Osteoblast (primary cell): ENCODE measurements at regions not wholly inside any gene's neighbourhood (a gene's known extent, or its start where the extent isn't known, plus 50 kb on each side); places are given as distances from the start of the nearest gene placed in this dataset.

ENCODE experiments used
- DNase-seq: peaks from one replicate; pipeline ENCODE4 v3.0.0; 2011; ENCODE audit warnings: low spot score, mixed read lengths; ENCODE audit not compliant: insufficient read length; ENCODE audit errors: missing footprints
- H2AFZ ChIP-seq: 2 replicates; pipeline ENCODE4 v1.6.0; 2011; ENCODE audit warnings: mild to moderate bottlenecking, low read length
- H3K27ac ChIP-seq: 2 replicates; pipeline ENCODE4 v1.5.1; 2011; ENCODE audit warnings: mild to moderate bottlenecking, low read depth, low read length, moderate library complexity
- H3K27me3 ChIP-seq: 2 replicates; pipeline ENCODE4 v1.6.0; 2012; ENCODE audit warnings: mild to moderate bottlenecking, control low read depth, inconsistent platforms, low read length, moderate library complexity; ENCODE audit not compliant: insufficient read depth
- H3K36me3 ChIP-seq: 2 replicates; pipeline ENCODE4 v1.5.1; 2011; ENCODE audit warnings: mild to moderate bottlenecking, low read length, control low read depth, moderate library complexity; ENCODE audit not compliant: insufficient read depth
- H3K4me1 ChIP-seq: 2 replicates; pipeline ENCODE4 v1.5.1; 2011; ENCODE audit warnings: mild to moderate bottlenecking, low read length, control low read depth, moderate library complexity; ENCODE audit not compliant: insufficient read depth
- H3K4me2 ChIP-seq: 2 replicates; pipeline ENCODE4 v1.6.0; 2011; ENCODE audit warnings: mild to moderate bottlenecking, low read length; ENCODE audit not compliant: insufficient read depth
- H3K4me3 ChIP-seq: fragments of 200-600 bp; sonication (generic); 3 replicates; pipeline ENCODE4 v1.5.1; 2012; ENCODE audit warnings: mild to moderate bottlenecking, low read length, inconsistent platforms; ENCODE audit not compliant: insufficient read depth
- H3K79me2 ChIP-seq: 2 replicates; pipeline ENCODE4 v1.6.0; 2012; ENCODE audit warnings: mild to moderate bottlenecking, low read length, control low read depth, inconsistent platforms; ENCODE audit not compliant: insufficient read depth
- H3K9me3 ChIP-seq: 2 replicates; pipeline ENCODE4 v1.5.1; 2011; ENCODE audit warnings: low read depth, low read length, control low read depth
- H4K20me1 ChIP-seq: 2 replicates; pipeline ENCODE4 v1.6.0; 2012; ENCODE audit warnings: mild to moderate bottlenecking, low read length, control low read depth; ENCODE audit not compliant: insufficient read depth
- TF ChIP-seq, protein P1 (sequence below): IDR thresholded peaks from 2 replicates; pipeline ENCODE4 v1.5.1; 2011; ENCODE audit warnings: mild to moderate bottlenecking, low read depth, low read length, moderate library complexity; ENCODE audit errors: extremely low read depth

DNA sequence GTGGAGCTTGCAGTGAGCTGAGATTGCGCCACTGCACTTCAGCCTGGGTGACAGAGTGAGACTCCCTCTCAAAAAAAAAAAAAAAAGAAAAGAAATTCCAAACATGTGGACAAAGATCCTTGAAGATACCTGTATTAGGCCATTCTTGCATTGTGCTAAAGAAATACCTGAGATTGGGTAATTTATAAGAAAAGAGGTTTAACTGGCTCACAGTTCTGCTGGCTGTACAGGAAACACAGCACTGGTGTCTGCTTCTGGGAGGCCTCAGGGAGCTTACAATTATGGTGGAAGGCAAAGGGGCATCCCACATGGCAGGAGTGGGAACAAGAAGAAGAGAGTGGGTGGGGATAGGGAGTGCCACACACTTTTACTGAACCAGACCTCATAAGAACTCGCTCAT is 140.1 kb downstream of the SS18 start:
- Histone ChIP-seq H3K27ac (no peak overlapping the region), H4K20me1 (no peaks in the 10 kb centered on the region), H3K36me3 (no peaks in the 10 kb centered on the region), H3K4me1 (no peaks in the 10 kb centered on the region), H3K4me2 (no peak overlapping the region), H3K27me3 (no peaks in the 10 kb centered on the region), H2AFZ (no peak overlapping the region), H3K4me3 (no peak overlapping the region), H3K9me3 (no peaks in the 10 kb centered on the region), H3K79me2 (no peaks in the 10 kb centered on the region)
- TF ChIP-seq, protein P1, sequence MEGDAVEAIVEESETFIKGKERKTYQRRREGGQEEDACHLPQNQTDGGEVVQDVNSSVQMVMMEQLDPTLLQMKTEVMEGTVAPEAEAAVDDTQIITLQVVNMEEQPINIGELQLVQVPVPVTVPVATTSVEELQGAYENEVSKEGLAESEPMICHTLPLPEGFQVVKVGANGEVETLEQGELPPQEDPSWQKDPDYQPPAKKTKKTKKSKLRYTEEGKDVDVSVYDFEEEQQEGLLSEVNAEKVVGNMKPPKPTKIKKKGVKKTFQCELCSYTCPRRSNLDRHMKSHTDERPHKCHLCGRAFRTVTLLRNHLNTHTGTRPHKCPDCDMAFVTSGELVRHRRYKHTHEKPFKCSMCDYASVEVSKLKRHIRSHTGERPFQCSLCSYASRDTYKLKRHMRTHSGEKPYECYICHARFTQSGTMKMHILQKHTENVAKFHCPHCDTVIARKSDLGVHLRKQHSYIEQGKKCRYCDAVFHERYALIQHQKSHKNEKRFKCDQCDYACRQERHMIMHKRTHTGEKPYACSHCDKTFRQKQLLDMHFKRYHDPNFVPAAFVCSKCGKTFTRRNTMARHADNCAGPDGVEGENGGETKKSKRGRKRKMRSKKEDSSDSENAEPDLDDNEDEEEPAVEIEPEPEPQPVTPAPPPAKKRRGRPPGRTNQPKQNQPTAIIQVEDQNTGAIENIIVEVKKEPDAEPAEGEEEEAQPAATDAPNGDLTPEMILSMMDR = no peak
- no peak for DNase-seq

DNA sequence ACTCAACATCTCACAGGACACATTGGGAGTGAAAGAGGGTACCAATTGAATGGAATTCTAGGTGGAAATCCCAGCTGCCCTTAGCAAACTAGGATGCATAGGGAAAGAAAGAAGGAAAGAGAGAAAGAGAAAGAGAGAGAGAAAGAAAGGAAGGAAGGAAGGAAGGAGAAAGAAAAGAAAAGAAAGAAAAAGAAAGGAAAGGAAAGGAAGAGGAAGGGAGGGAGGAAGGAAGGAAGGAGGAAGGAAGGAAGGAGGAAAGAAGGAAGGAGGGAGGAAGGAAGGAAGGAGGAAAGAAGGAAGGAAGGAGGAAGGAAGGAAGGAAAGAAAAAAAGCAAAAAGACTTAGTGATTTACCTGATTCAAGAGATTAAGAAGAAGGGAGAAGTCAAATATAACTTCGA is 143.9 kb downstream of the SS18 start:
- no peaks in the 10 kb centered on the region for H3K27me3 ChIP-seq
- H3K9me3 ChIP-seq = no peaks in the 10 kb centered on the region
- H3K36me3 ChIP-seq = no peaks in the 10 kb centered on the region
- H3K4me1 ChIP-seq = no peaks in the 10 kb centered on the region
- no peak overlapping the region for H3K4me3 ChIP-seq
- no peak for DNase-seq
- H3K27ac ChIP-seq = no peak overlapping the region
- TF ChIP-seq, protein P1 = no peak
- no peaks in the 10 kb centered on the region for H3K79me2 ChIP-seq
- no peak overlapping the region for H3K4me2 ChIP-seq
- no peaks in the 10 kb centered on the region for H4K20me1 ChIP-seq
- no peak overlapping the region for H2AFZ ChIP-seq

DNA sequence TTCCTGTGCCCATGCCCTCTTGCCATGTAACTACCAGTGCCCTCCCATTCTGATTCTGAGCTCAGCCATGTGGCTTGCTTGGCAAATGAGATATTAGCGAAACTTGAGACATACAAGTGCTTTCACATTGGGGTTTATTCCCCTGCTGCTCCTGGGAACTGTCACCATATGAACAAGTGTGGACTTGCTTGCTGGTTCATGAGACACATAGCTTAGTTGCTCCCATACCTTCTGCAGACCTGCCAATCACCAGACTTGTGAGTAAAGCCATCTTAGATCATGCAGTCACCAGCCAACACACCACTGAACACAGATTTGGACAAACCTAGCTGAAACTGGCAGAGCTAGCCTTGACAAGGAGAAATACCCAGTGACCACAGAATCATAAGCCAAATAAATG is 155.1 kb downstream of the SS18 start:
- H3K27ac ChIP-seq = no peak overlapping the region
- no peaks in the 10 kb centered on the region for H3K9me3 ChIP-seq
- no peak for DNase-seq
- H2AFZ ChIP-seq = no peak overlapping the region
- H3K79me2 ChIP-seq = no peaks in the 10 kb centered on the region
- H3K36me3 ChIP-seq = no peaks in the 10 kb centered on the region
- H3K4me1 ChIP-seq = no peaks in the 10 kb centered on the region
- no peak overlapping the region for H3K4me3 ChIP-seq
- H3K27me3 ChIP-seq = no peaks in the 10 kb centered on the region
- H3K4me2 ChIP-seq = no peak overlapping the region
- H4K20me1 ChIP-seq = no peaks in the 10 kb centered on the region
- TF ChIP-seq, protein P1 = no peak

DNA sequence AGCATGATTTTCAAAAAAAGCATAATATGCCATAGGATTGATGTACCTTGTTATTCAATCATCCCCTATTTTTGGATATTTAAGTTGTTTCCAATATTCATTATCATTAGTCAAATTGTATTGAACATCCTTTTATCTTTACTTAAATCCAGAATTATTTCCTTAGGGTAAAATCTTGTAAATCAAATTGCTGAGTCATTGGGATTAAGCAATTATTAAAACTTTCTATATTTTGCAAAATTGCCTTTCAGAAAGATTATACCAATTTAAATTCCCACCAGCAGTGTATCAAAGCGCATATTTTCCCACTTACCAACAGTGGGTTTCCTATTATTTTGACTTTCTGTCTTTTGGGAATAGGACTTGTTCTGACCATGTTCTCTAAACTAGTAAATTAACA is 159.3 kb downstream of the SS18 start:
- no peak for DNase-seq
- TF ChIP-seq, protein P1 = no peak
- no peaks in the 10 kb centered on the region for H3K9me3 ChIP-seq

More for the DNA sequence above, 159.3 kb downstream of the SS18 start:
- Histone ChIP-seq H2AFZ (no peak overlapping the region), H3K27ac (no peak overlapping the region), H3K27me3 (no peaks in the 10 kb centered on the region), H3K36me3 (no peaks in the 10 kb centered on the region), H3K4me1 (no peaks in the 10 kb centered on the region), H4K20me1 (no peaks in the 10 kb centered on the region), H3K79me2 (no peaks in the 10 kb centered on the region), H3K4me2 (no peak overlapping the region), H3K4me3 (no peak overlapping the region)
